ENCODE measurements at regions not wholly inside any gene's neighbourhood (a gene's known extent, or its start where the extent isn't known, plus 50 kb on each side); places are given as distances from the start of the nearest gene placed in this dataset.

- Histone ChIP-seq H3K9ac (ENCODE audit: low read depth in 1 of 2, low read length in 2 of 2) (no peak overlapping the region), H3K4me1 (ENCODE audit: control insufficient read depth in 4 of 4, insufficient read depth in 4 of 4, low read length in 3 of 4) (no peaks in the 10 kb centered on the region), H3K27ac (ENCODE audit: low read depth in 1 of 2, low read length in 2 of 2) (no peak overlapping the region), H3K4me3 (ENCODE audit: low read depth in 1 of 3, low read length in 3 of 3) (no peak overlapping the region), H3K9me3 (ENCODE audit: control insufficient read depth in 4 of 4, low read length in 3 of 4) (no peaks in the 10 kb centered on the region), H3K36me3 (ENCODE audit: control insufficient read depth in 4 of 4, insufficient read depth in 3 of 4, low read depth in 1 of 4, low read length in 3 of 4) (no peaks in the 10 kb centered on the region), H3K27me3 (ENCODE audit: control insufficient read depth in 4 of 4, insufficient read depth in 4 of 4, low read length in 3 of 4) (no peaks in the 10 kb centered on the region)
- 61% methylated on average over 3 of the region's 3 CpGs for WGBS
- DNase-seq (ENCODE audit: low spot score) = no peak
- no peak for TF ChIP-seq JUND (IDR thresholded peaks at IDR 0.05)
- TF ChIP-seq HNF4G (IDR thresholded peaks at IDR 0.05) = no peak
- no peak for TF ChIP-seq ATF3 (IDR thresholded peaks at IDR 0.05)
- no peak for TF ChIP-seq YY1 (IDR thresholded peaks at IDR 0.05)
- TF ChIP-seq FOXA1 (IDR thresholded peaks at IDR 0.05) = no peak
- no peak for TF ChIP-seq SP1 (IDR thresholded peaks at IDR 0.05)
- no peak for TF ChIP-seq RAD21 (IDR thresholded peaks at IDR 0.05)
- TF ChIP-seq, protein P1, sequence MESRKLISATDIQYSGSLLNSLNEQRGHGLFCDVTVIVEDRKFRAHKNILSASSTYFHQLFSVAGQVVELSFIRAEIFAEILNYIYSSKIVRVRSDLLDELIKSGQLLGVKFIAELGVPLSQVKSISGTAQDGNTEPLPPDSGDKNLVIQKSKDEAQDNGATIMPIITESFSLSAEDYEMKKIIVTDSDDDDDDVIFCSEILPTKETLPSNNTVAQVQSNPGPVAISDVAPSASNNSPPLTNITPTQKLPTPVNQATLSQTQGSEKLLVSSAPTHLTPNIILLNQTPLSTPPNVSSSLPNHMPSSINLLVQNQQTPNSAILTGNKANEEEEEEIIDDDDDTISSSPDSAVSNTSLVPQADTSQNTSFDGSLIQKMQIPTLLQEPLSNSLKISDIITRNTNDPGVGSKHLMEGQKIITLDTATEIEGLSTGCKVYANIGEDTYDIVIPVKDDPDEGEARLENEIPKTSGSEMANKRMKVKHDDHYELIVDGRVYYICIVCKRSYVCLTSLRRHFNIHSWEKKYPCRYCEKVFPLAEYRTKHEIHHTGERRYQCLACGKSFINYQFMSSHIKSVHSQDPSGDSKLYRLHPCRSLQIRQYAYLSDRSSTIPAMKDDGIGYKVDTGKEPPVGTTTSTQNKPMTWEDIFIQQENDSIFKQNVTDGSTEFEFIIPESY (IDR thresholded peaks at IDR 0.05) = no peak
- TF ChIP-seq RXRA (IDR thresholded peaks at IDR 0.05) = no peak
- TF ChIP-seq TAF1 (conservative IDR thresholded peaks at IDR 0.05) = no peak
- TF ChIP-seq EGR1 (IDR thresholded peaks at IDR 0.05; ENCODE audit: low read depth in 2 of 2) = no peak
- TF ChIP-seq FOXA2 (IDR thresholded peaks at IDR 0.05) = no peak
- TF ChIP-seq, protein P2, sequence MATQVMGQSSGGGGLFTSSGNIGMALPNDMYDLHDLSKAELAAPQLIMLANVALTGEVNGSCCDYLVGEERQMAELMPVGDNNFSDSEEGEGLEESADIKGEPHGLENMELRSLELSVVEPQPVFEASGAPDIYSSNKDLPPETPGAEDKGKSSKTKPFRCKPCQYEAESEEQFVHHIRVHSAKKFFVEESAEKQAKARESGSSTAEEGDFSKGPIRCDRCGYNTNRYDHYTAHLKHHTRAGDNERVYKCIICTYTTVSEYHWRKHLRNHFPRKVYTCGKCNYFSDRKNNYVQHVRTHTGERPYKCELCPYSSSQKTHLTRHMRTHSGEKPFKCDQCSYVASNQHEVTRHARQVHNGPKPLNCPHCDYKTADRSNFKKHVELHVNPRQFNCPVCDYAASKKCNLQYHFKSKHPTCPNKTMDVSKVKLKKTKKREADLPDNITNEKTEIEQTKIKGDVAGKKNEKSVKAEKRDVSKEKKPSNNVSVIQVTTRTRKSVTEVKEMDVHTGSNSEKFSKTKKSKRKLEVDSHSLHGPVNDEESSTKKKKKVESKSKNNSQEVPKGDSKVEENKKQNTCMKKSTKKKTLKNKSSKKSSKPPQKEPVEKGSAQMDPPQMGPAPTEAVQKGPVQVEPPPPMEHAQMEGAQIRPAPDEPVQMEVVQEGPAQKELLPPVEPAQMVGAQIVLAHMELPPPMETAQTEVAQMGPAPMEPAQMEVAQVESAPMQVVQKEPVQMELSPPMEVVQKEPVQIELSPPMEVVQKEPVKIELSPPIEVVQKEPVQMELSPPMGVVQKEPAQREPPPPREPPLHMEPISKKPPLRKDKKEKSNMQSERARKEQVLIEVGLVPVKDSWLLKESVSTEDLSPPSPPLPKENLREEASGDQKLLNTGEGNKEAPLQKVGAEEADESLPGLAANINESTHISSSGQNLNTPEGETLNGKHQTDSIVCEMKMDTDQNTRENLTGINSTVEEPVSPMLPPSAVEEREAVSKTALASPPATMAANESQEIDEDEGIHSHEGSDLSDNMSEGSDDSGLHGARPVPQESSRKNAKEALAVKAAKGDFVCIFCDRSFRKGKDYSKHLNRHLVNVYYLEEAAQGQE (IDR thresholded peaks at IDR 0.05) = no peak
- TF ChIP-seq HNF4A (conservative IDR thresholded peaks at IDR 0.05) = no peak
These were observed 184.7 kb downstream of the FAT3 start for GRCh38 chr11:92409355-92409754.

- WGBS = 87% methylated on average over 3 of the region's 3 CpGs
- H3K9ac ChIP-seq (ENCODE audit: low read depth in 1 of 2, low read length in 2 of 2) = no peak overlapping the region
- no peaks in the 10 kb centered on the region for H3K4me1 ChIP-seq (ENCODE audit: control insufficient read depth in 4 of 4, insufficient read depth in 4 of 4, low read length in 3 of 4)
- TF ChIP-seq, protein P2 (IDR thresholded peaks at IDR 0.05) = no peak
- no peak for TF ChIP-seq NR2F2 (IDR thresholded peaks at IDR 0.05)
- no peak for TF ChIP-seq HNF4G (IDR thresholded peaks at IDR 0.05)
- no peak for TF ChIP-seq HNF4A (conservative IDR thresholded peaks at IDR 0.05)
- TF ChIP-seq FOXA2 (IDR thresholded peaks at IDR 0.05) = no peak
- TF ChIP-seq RXRA (IDR thresholded peaks at IDR 0.05) = no peak
- TF ChIP-seq ATF3 (IDR thresholded peaks at IDR 0.05) = no peak
- TF ChIP-seq RAD21 (IDR thresholded peaks at IDR 0.05) = no peak
- no peak for TF ChIP-seq EGR1 (IDR thresholded peaks at IDR 0.05; ENCODE audit: low read depth in 2 of 2)
- no peak for TF ChIP-seq TAF1 (conservative IDR thresholded peaks at IDR 0.05)
- no peak for TF ChIP-seq FOXA1 (IDR thresholded peaks at IDR 0.05)
- TF ChIP-seq MAX (IDR thresholded peaks at IDR 0.05) = no peak
- no peak for TF ChIP-seq SP1 (IDR thresholded peaks at IDR 0.05)
- TF ChIP-seq, protein P1 (IDR thresholded peaks at IDR 0.05) = no peak
- no peak for TF ChIP-seq CTCF (IDR thresholded peaks at IDR 0.05; ENCODE audit: low read depth, low read length, missing input control)
- no peak for TF ChIP-seq GABPA (IDR thresholded peaks at IDR 0.05 in 1 of 2, conservative IDR thresholded peaks at IDR 0.05 in 1 of 2)
- no peak for TF ChIP-seq JUND (IDR thresholded peaks at IDR 0.05)
- DNase-seq (ENCODE audit: low spot score) = no peak
- H3K4me3 ChIP-seq (ENCODE audit: low read depth in 1 of 3, low read length in 3 of 3) = no peak overlapping the region
- H3K27ac ChIP-seq (ENCODE audit: low read depth in 1 of 2, low read length in 2 of 2) = no peak overlapping the region
- H3K36me3 ChIP-seq (ENCODE audit: control insufficient read depth in 4 of 4, insufficient read depth in 3 of 4, low read depth in 1 of 4, low read length in 3 of 4) = no peaks in the 10 kb centered on the region
- H3K9me3 ChIP-seq (ENCODE audit: control insufficient read depth in 4 of 4, low read length in 3 of 4) = no peaks in the 10 kb centered on the region
- H3K27me3 ChIP-seq (ENCODE audit: control insufficient read depth in 4 of 4, insufficient read depth in 4 of 4, low read length in 3 of 4) = no peaks in the 10 kb centered on the region
These were observed 185.3 kb downstream of the FAT3 start for GRCh38 chr11:92409956-92410355.

Measured in liver (tissue), 8 donors.